ENCODE measurements at regions not wholly inside any gene's neighbourhood (a gene's known extent, or its start where the extent isn't known, plus 50 kb on each side); places are given as distances from the start of the nearest gene placed in this dataset.

GRCh38 chr13:72229067-72229466, 362.1 kb upstream of the DACH1 start:
- Histone ChIP-seq H3K9me2 (replicated peaks; ENCODE audit: insufficient read depth, low read length) (no peaks in the 10 kb centered on the region), H3K9me3 (replicated peaks; ENCODE audit: insufficient read depth, low read length) (no peaks in the 10 kb centered on the region), H3K9ac (ENCODE audit: low read length) (no peak overlapping the region), H3F3A (ENCODE audit: insufficient read depth, low read length) (no peaks in the 10 kb centered on the region), H3K4me2 (ENCODE audit: low read depth, low read length) (no peak overlapping the region), H3K27ac (ENCODE audit: low read length) (no peak overlapping the region), H3K79me2 (ENCODE audit: low read length) (no peaks in the 10 kb centered on the region), H3K4me1 (ENCODE audit: low read length) (no peaks in the 10 kb centered on the region), H3K36me3 (replicated peaks; ENCODE audit: insufficient read depth, low read length) (no peaks in the 10 kb centered on the region), H3K27me3 (replicated peaks; ENCODE audit: insufficient read depth, low read length) (no peaks in the 10 kb centered on the region), H4K20me1 (ENCODE audit: insufficient read depth, low read length) (no peaks in the 10 kb centered on the region), H2AFZ (ENCODE audit: low read length) (no peak overlapping the region), H3K4me3 (ENCODE audit: low read length) (no peak overlapping the region)
- TF ChIP-seq EZH2 (optimal IDR thresholded peaks at IDR 0.05; ENCODE audit: low read depth, low read length) (no peak), CTCF (IDR thresholded peaks at IDR 0.05; ENCODE audit: low read length) (no peak), EZH2phosphoT487 (IDR thresholded peaks at IDR 0.05; ENCODE audit: low read length) (no peak)
- DNase-seq: no peak

GRCh38 chr13:72221276-72221962, 354.4 kb upstream of the DACH1 start:
- Histone ChIP-seq H3K4me3 (ENCODE audit: low read length) (no peak overlapping the region), H3K27ac (ENCODE audit: low read length) (no peak overlapping the region), H3K4me1 (ENCODE audit: low read length) (no peaks in the 10 kb centered on the region), H3K9me2 (replicated peaks; ENCODE audit: insufficient read depth, low read length) (no peaks in the 10 kb centered on the region), H3K79me2 (ENCODE audit: low read length) (no peaks in the 10 kb centered on the region), H3K4me2 (ENCODE audit: low read depth, low read length) (no peak overlapping the region), H3K9me3 (replicated peaks; ENCODE audit: insufficient read depth, low read length) (no peaks in the 10 kb centered on the region), H3K9ac (ENCODE audit: low read length) (no peak overlapping the region), H3K27me3 (replicated peaks; ENCODE audit: insufficient read depth, low read length) (no peaks in the 10 kb centered on the region), H3K36me3 (replicated peaks; ENCODE audit: insufficient read depth, low read length) (no peaks in the 10 kb centered on the region), H2AFZ (ENCODE audit: low read length) (no peak overlapping the region), H4K20me1 (ENCODE audit: insufficient read depth, low read length) (no peaks in the 10 kb centered on the region), H3F3A (ENCODE audit: insufficient read depth, low read length) (no peaks in the 10 kb centered on the region)
- peak; percentile 7 for DNase-seq
- TF ChIP-seq EZH2 (optimal IDR thresholded peaks at IDR 0.05; ENCODE audit: low read depth, low read length) (no peak), EZH2phosphoT487 (IDR thresholded peaks at IDR 0.05; ENCODE audit: low read length) (no peak), CTCF (IDR thresholded peaks at IDR 0.05; ENCODE audit: low read length) (peak; percentile 51)

GRCh38 chr13:72218966-72219365, 352.0 kb upstream of the DACH1 start:
- TF ChIP-seq EZH2 (optimal IDR thresholded peaks at IDR 0.05; ENCODE audit: low read depth, low read length): no peak
- TF ChIP-seq CTCF (IDR thresholded peaks at IDR 0.05; ENCODE audit: low read length): no peak
- no peak for TF ChIP-seq EZH2phosphoT487 (IDR thresholded peaks at IDR 0.05; ENCODE audit: low read length)
- Histone ChIP-seq H3K4me2 (ENCODE audit: low read depth, low read length) (no peak overlapping the region), H3K27me3 (replicated peaks; ENCODE audit: insufficient read depth, low read length) (no peaks in the 10 kb centered on the region), H3K9me3 (replicated peaks; ENCODE audit: insufficient read depth, low read length) (no peaks in the 10 kb centered on the region), H2AFZ (ENCODE audit: low read length) (no peak overlapping the region), H3K36me3 (replicated peaks; ENCODE audit: insufficient read depth, low read length) (no peaks in the 10 kb centered on the region), H3K9me2 (replicated peaks; ENCODE audit: insufficient read depth, low read length) (no peaks in the 10 kb centered on the region), H3K9ac (ENCODE audit: low read length) (no peak overlapping the region), H3K4me3 (ENCODE audit: low read length) (no peak overlapping the region), H3K27ac (ENCODE audit: low read length) (no peak overlapping the region), H3K4me1 (ENCODE audit: low read length) (no peaks in the 10 kb centered on the region), H4K20me1 (ENCODE audit: insufficient read depth, low read length) (no peaks in the 10 kb centered on the region), H3F3A (ENCODE audit: insufficient read depth, low read length) (no peaks in the 10 kb centered on the region), H3K79me2 (ENCODE audit: low read length) (no peaks in the 10 kb centered on the region)
- peak; percentile 21 for DNase-seq
